GM19467 (cell line): ENCODE measurements at regions not wholly inside any gene's neighbourhood (a gene's known extent, or its start where the extent isn't known, plus 50 kb on each side); places are given as distances from the start of the nearest gene placed in this dataset.
"Not testable (repeated sequence)": the region's sequence is repeated elsewhere in the genome, so short reads cannot be mapped to it uniquely, and the experiment has no call there.

Experiments used
- ATAC-seq: cut with Tn5 transposase; IDR thresholded peaks from one replicate; pipeline ENCODE4 v1.9.1; 2021; ENCODE audit warnings: mild to moderate bottlenecking, moderate library complexity; ENCODE audit not compliant: unreplicated experiment

GRCh38 chr4:108465886-108466500 is 154.4 kb upstream of the RPL34 start:
- no peak for ATAC-seq

GRCh38 chr4:108458681-108459080 is 161.7 kb upstream of the RPL34 start:
- ATAC-seq, result no peak

GRCh38 chr4:108454227-108454626 is 166.1 kb upstream of the RPL34 start:
- no peak for ATAC-seq

GRCh38 chr4:108453366-108453765 is 167.0 kb upstream of the RPL34 start:
- no peak for ATAC-seq

GRCh38 chr4:108450236-108450898 is 170.0 kb upstream of the RPL34 start:
- ATAC-seq, result no peak

- ATAC-seq, result no peak
Measured at GRCh38 chr4:108449129-108449528, 171.2 kb upstream of the RPL34 start.

- ATAC-seq, result no peak
Measured at GRCh38 chr4:108446556-108446955, 173.8 kb upstream of the RPL34 start.

- ATAC-seq, result no peak
Measured at GRCh38 chr4:108445716-108446115, 174.7 kb upstream of the RPL34 start.

GRCh38 chr4:108443585-108443984 is 176.8 kb upstream of the RPL34 start:
- ATAC-seq, result no peak

GRCh38 chr4:108433832-108434231 is 186.5 kb upstream of the RPL34 start:
- ATAC-seq, result no peak

GRCh38 chr4:108433394-108433793 is 187.0 kb upstream of the RPL34 start:
- not testable (repeated sequence) for ATAC-seq

GRCh38 chr4:108432418-108432817 is 188.0 kb upstream of the RPL34 start:
- ATAC-seq, result no peak

GRCh38 chr4:108431986-108432385 is 188.4 kb upstream of the RPL34 start:
- ATAC-seq, result no peak

GRCh38 chr4:108430921-108431320 is 189.5 kb upstream of the RPL34 start:
- no peak for ATAC-seq

GRCh38 chr4:108429662-108430061 is 190.7 kb upstream of the RPL34 start:
- no peak for ATAC-seq

- ATAC-seq, result no peak
Measured at GRCh38 chr4:108428923-108429322, 191.5 kb upstream of the RPL34 start.

GRCh38 chr4:108427946-108428485 is 192.4 kb upstream of the RPL34 start:
- no peak for ATAC-seq

GRCh38 chr4:108426493-108426892 is 193.9 kb upstream of the RPL34 start:
- no peak for ATAC-seq

- no peak for ATAC-seq
Measured at GRCh38 chr4:108425988-108426387, 194.4 kb upstream of the RPL34 start.

- ATAC-seq, result no peak
Measured at GRCh38 chr4:108417923-108418322, 202.5 kb upstream of the RPL34 start.

GRCh38 chr4:108416831-108417230 is 203.5 kb upstream of the RPL34 start:
- ATAC-seq, result no peak

GRCh38 chr4:108415389-108415788 is 205.0 kb upstream of the RPL34 start:
- ATAC-seq, result no peak

GRCh38 chr4:108411836-108412235 is 208.5 kb upstream of the RPL34 start:
- no peak for ATAC-seq
